ENCODE measurements at regions not wholly inside any gene's neighbourhood (a gene's known extent, or its start where the extent isn't known, plus 50 kb on each side); places are given as distances from the start of the nearest gene placed in this dataset.

DNA sequence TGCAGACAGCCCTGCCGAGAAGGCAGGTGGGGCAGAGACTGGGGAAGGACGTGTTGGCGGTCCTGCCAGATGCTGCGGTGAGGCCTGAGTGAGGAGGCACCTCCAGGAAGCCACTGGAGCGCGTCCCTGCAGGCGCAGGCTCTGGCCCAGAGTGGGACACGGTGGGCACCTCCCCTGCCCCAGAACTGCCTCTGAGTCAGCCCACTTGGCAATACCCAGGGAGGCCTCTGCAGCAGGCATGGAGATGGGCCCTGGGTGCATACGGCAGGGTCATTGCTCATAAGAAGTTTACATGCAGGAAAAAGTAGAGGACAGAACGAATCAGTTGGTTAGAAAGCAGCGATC lies 195.9 kb downstream of the TFCP2L1 start:
- TF ChIP-seq SIN3A (IDR thresholded peaks at IDR 0.05; ENCODE audit: borderline replicate concordance, low read depth, low read length) (no peak), REST (IDR thresholded peaks at IDR 0.05; ENCODE audit: borderline replicate concordance in 1 of 2, low read depth in 1 of 2, low read length in 2 of 2) (no peak), ARID2 (CRISPR knock-in tag; IDR thresholded peaks at IDR 0.05; ENCODE audit: borderline replicate concordance) (no peak), ZBTB21 (CRISPR knock-in tag; IDR thresholded peaks at IDR 0.05) (no peak), AKAP8 (CRISPR knock-in tag; IDR thresholded peaks at IDR 0.05) (no peak), POLR2A (IDR thresholded peaks at IDR 0.05; ENCODE audit: insufficient read depth in 1 of 2, low read depth in 2 of 2, low read length in 2 of 2) (no peak), ZNF234 (CRISPR knock-in tag; conservative IDR thresholded peaks at IDR 0.05) (no peak), MAFK (conservative IDR thresholded peaks at IDR 0.05 in 1 of 2, IDR thresholded peaks at IDR 0.05 in 1 of 2; ENCODE audit: low read length in 2 of 2) (no peak)
- TF ChIP-seq, protein P1, sequence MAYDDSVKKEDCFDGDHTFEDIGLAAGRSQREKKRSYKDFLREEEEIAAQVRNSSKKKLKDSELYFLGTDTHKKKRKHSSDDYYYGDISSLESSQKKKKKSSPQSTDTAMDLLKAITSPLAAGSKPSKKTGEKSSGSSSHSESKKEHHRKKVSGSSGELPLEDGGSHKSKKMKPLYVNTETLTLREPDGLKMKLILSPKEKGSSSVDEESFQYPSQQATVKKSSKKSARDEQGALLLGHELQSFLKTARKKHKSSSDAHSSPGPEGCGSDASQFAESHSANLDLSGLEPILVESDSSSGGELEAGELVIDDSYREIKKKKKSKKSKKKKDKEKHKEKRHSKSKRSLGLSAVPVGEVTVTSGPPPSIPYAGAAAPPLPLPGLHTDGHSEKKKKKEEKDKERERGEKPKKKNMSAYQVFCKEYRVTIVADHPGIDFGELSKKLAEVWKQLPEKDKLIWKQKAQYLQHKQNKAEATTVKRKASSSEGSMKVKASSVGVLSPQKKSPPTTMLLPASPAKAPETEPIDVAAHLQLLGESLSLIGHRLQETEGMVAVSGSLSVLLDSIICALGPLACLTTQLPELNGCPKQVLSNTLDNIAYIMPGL (CRISPR knock-in tag; IDR thresholded peaks at IDR 0.05; ENCODE audit: borderline replicate concordance in 1 of 2, low read depth in 1 of 2): no peak
- TF ChIP-seq, protein P2, sequence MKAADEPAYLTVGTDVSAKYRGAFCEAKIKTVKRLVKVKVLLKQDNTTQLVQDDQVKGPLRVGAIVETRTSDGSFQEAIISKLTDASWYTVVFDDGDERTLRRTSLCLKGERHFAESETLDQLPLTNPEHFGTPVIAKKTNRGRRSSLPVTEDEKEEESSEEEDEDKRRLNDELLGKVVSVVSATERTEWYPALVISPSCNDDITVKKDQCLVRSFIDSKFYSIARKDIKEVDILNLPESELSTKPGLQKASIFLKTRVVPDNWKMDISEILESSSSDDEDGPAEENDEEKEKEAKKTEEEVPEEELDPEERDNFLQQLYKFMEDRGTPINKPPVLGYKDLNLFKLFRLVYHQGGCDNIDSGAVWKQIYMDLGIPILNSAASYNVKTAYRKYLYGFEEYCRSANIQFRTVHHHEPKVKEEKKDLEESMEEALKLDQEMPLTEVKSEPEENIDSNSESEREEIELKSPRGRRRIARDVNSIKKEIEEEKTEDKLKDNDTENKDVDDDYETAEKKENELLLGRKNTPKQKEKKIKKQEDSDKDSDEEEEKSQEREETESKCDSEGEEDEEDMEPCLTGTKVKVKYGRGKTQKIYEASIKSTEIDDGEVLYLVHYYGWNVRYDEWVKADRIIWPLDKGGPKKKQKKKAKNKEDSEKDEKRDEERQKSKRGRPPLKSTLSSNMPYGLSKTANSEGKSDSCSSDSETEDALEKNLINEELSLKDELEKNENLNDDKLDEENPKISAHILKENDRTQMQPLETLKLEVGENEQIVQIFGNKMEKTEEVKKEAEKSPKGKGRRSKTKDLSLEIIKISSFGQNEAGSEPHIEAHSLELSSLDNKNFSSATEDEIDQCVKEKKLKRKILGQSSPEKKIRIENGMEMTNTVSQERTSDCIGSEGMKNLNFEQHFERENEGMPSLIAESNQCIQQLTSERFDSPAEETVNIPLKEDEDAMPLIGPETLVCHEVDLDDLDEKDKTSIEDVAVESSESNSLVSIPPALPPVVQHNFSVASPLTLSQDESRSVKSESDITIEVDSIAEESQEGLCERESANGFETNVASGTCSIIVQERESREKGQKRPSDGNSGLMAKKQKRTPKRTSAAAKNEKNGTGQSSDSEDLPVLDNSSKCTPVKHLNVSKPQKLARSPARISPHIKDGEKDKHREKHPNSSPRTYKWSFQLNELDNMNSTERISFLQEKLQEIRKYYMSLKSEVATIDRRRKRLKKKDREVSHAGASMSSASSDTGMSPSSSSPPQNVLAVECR (CRISPR knock-in tag; IDR thresholded peaks at IDR 0.05; ENCODE audit: borderline replicate concordance): no peak

Measured in HepG2 (cell line).